B cell (primary cell): ENCODE measurements at regions not wholly inside any gene's neighbourhood (a gene's known extent, or its start where the extent isn't known, plus 50 kb on each side); places are given as distances from the start of the nearest gene placed in this dataset.

Experiments
- ATAC-seq: fragments of 200-7000 bp; cut with Tn5 transposase; one replicate; pipeline ENCODE4 v1.10.0; 2021; ENCODE audit warnings: low read depth, mild to moderate bottlenecking, moderate number of reproducible peaks, moderate library complexity
- CTCF ChIA-PET: fragments of 350-600 bp; sonication (Branson Sonifier 250); formaldehyde crosslinking; loops from one replicate; lab custom pipeline; 2021; ENCODE audit warnings: antibody characterized with exemption, inconsistent platforms; lab: Charles Lee
- POLR2A ChIA-PET: fragments of 350-600 bp; sonication (Branson Sonifier 250); formaldehyde crosslinking; loops from one replicate; lab custom pipeline; 2021; ENCODE audit warnings: antibody characterized with exemption; lab: Charles Lee
- DNase-seq: peaks from one replicate; pipeline ENCODE4 v3.0.0; 2013
- H2AFZ ChIP-seq: 2 replicates; pipeline ENCODE4 v1.6.1; 2012; ENCODE audit warnings: mild to moderate bottlenecking, low read depth, low read length; ENCODE audit not compliant: insufficient read depth, poor library complexity, severe bottlenecking
- H3K27ac ChIP-seq, 2 donors: 1 replicate in 1 of 2; 2 replicates in 1 of 2; pipeline ENCODE4 v1.5.1; 2012 to 2013; ENCODE audit warnings: low read length in 2 of 2, mild to moderate bottlenecking in 2 of 2, moderate library complexity in 1 of 2
- H3K27me3 ChIP-seq, 4 experiments: fragments of 200-600 bp in 1 of 4; sonication (generic) in 1 of 4; replicated peaks in 1 of 4; 1 replicate in 2 of 4; 2 replicates in 2 of 4; pipeline versions ENCODE4 v1.6.1 to v1.7.0; 2013 to 2016; ENCODE audit warnings: low read length in 3 of 4, mild to moderate bottlenecking in 2 of 4, mixed read lengths in 1 of 4, moderate library complexity in 1 of 4; ENCODE audit not compliant: insufficient read depth in 4 of 4, control insufficient read depth in 3 of 4; ENCODE audit errors: control extremely low read depth in 1 of 4
- H3K36me3 ChIP-seq, 2 experiments: replicated peaks in 1 of 2; 1 replicate in 1 of 2; 2 replicates in 1 of 2; pipeline versions ENCODE4 v1.6.1 to v1.7.1; 2013; ENCODE audit warnings: low read length in 1 of 2; ENCODE audit not compliant: insufficient read depth in 2 of 2, control insufficient read depth in 1 of 2; ENCODE audit errors: control extremely low read depth in 1 of 2, extremely low read depth in 1 of 2
- H3K4me1 ChIP-seq, 2 donors: fragments of 200-600 bp in 1 of 2; sonication (generic) in 1 of 2; 1 replicate in 1 of 2; 2 replicates in 1 of 2; pipeline versions ENCODE4 v1.5.1 to v1.6.1; 2013 to 2017; ENCODE audit warnings: low read length in 2 of 2; ENCODE audit not compliant: control insufficient read depth in 2 of 2, insufficient read depth in 2 of 2
- H3K4me2 ChIP-seq: replicated peaks from 2 replicates; pipeline ENCODE3; 2012; ENCODE audit warnings: mild to moderate bottlenecking, low read depth, low read length; ENCODE audit not compliant: poor library complexity, severe bottlenecking
- H3K4me3 ChIP-seq, 5 experiments: fragments of 200-600 bp in 1 of 5; sonication (generic) in 1 of 5; 1 replicate in 3 of 5; 2 replicates in 2 of 5; pipeline versions ENCODE4 v1.5.1 to v1.7.0; 2011 to 2016; ENCODE audit warnings: low read length in 4 of 5, mild to moderate bottlenecking in 4 of 5, low read depth in 2 of 5, control low read depth in 1 of 5, moderate library complexity in 1 of 5; ENCODE audit not compliant: insufficient read depth in 1 of 5; ENCODE audit errors: control extremely low read depth in 1 of 5, extremely low read depth in 1 of 5
- H3K79me2 ChIP-seq: fragments of 200-600 bp; sonication (generic); one replicate; pipeline ENCODE4 v1.6.0; 2016; ENCODE audit warnings: low read length; ENCODE audit not compliant: control insufficient read depth, insufficient read depth
- H3K9ac ChIP-seq: fragments of 200-600 bp; sonication (generic); 2 replicates; pipeline ENCODE4 v1.6.1; 2017; ENCODE audit warnings: mild to moderate bottlenecking, low read length, moderate library complexity
- H3K9me3 ChIP-seq, 3 donors: one replicate each; pipeline versions ENCODE4 v1.6.1 to v1.7.1; 2013; ENCODE audit warnings: low read length in 2 of 3; ENCODE audit not compliant: control insufficient read depth in 2 of 3, insufficient read depth in 1 of 3; ENCODE audit errors: control extremely low read depth in 1 of 3
- H4K20me1 ChIP-seq: 2 replicates; pipeline ENCODE4 v1.6.0; 2012; ENCODE audit warnings: mild to moderate bottlenecking, low read length; ENCODE audit not compliant: insufficient read depth, control insufficient read depth, poor library complexity, severe bottlenecking
- H3K27ac Mint-ChIP-seq: one replicate; pipeline ENCODE4 v1.8.0; 2021; ENCODE audit warnings: mixed read lengths
- H3K27me3 Mint-ChIP-seq: one replicate; pipeline ENCODE4 v1.8.0; 2021; ENCODE audit warnings: mixed read lengths
- H3K4me1 Mint-ChIP-seq: one replicate; pipeline ENCODE4 v1.8.0; 2021; ENCODE audit warnings: mixed read lengths
- H3K4me3 Mint-ChIP-seq: one replicate; pipeline ENCODE4 v1.8.0; 2021; ENCODE audit warnings: mixed read lengths
- H3K9me3 Mint-ChIP-seq: one replicate; pipeline ENCODE4 v1.8.0; 2022; ENCODE audit warnings: mixed read lengths; ENCODE audit not compliant: insufficient read depth
- EZH2 ChIP-seq: IDR thresholded peaks from 2 replicates; pipeline ENCODE4 v1.6.1; 2012; ENCODE audit warnings: borderline replicate concordance, low read depth, mild to moderate bottlenecking, moderate library complexity, low read length; ENCODE audit not compliant: insufficient read depth, poor library complexity, severe bottlenecking
- WGBS: methylation state at CpG from one replicate; pipeline ENCODE4 v1.1.5; 2013; ENCODE audit warnings: missing lambda C conversion rate; ENCODE audit not compliant: insufficient coverage; 5-methylcytosine and 5-hydroxymethylcytosine counted together
- intact Hi-C: fragments of 100-400 bp; cut with micrococcal nuclease; formaldehyde crosslinking; loops from one replicate; pipeline ENCODE4 v1.10.0; 2022
- TF ChIP-seq, protein P1 (sequence below): fragments of 200-600 bp; IDR thresholded peaks from one replicate; pipeline ENCODE4 v1.8.0; 2022; ENCODE audit warnings: antibody characterized with exemption, mild to moderate bottlenecking

DNA sequence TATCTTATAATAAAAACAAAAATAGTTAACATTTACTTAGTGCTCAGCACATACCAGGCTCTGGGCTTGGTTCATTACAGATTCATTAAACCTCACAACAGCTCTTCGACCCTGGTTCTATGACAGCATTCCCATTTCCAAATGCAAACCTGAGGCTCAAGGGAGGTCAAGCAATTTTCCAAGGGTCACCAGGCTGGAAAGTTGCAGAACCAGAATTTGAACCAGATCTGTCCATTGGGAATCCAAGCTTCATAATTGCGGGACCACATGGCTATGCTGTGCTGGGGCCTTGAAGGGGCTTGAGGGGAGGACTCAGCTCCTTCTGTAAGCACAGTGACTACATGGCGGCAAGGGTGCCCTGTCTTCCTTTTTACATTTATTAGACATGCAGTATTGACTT, 197.3 kb upstream of the LNX1 start:
- POLR2A ChIA-PET: no interaction called here
- no peaks in the 10 kb centered on the region for H3K9me3 Mint-ChIP-seq
- H3K27me3 Mint-ChIP-seq: peaks cover 27% of the 10 kb centered on the region
- WGBS: 95% methylated on average over 2 of the region's 3 CpGs
- no peaks in the 10 kb centered on the region for H3K36me3 ChIP-seq
- ATAC-seq (no peak), DNase-seq (no peak)
- H3K4me3 ChIP-seq: no peak overlapping the region
- no peaks in the 10 kb centered on the region for H4K20me1 ChIP-seq
- H2AFZ ChIP-seq: no peak overlapping the region
- H3K27ac Mint-ChIP-seq: no peak overlapping the region
- no peaks in the 10 kb centered on the region for H3K4me1 ChIP-seq
- peaks cover 0 to 1% (median 0%) of the 10 kb centered on the region in 3 donors for H3K9me3 ChIP-seq
- H3K79me2 ChIP-seq: no peaks in the 10 kb centered on the region
- no peak overlapping the region for H3K9ac ChIP-seq
- H3K27me3 ChIP-seq: no peaks in the 10 kb centered on the region
- intact Hi-C loops: no loop called here
- H3K4me1 Mint-ChIP-seq: no peaks in the 10 kb centered on the region
- TF ChIP-seq, protein P1, sequence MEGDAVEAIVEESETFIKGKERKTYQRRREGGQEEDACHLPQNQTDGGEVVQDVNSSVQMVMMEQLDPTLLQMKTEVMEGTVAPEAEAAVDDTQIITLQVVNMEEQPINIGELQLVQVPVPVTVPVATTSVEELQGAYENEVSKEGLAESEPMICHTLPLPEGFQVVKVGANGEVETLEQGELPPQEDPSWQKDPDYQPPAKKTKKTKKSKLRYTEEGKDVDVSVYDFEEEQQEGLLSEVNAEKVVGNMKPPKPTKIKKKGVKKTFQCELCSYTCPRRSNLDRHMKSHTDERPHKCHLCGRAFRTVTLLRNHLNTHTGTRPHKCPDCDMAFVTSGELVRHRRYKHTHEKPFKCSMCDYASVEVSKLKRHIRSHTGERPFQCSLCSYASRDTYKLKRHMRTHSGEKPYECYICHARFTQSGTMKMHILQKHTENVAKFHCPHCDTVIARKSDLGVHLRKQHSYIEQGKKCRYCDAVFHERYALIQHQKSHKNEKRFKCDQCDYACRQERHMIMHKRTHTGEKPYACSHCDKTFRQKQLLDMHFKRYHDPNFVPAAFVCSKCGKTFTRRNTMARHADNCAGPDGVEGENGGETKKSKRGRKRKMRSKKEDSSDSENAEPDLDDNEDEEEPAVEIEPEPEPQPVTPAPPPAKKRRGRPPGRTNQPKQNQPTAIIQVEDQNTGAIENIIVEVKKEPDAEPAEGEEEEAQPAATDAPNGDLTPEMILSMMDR: no peak
- no peak for TF ChIP-seq EZH2
- no peak overlapping the region for H3K4me2 ChIP-seq
- CTCF ChIA-PET: no interaction called here
- no peak overlapping the region for H3K4me3 Mint-ChIP-seq
- H3K27ac ChIP-seq: no peak overlapping the region

DNA sequence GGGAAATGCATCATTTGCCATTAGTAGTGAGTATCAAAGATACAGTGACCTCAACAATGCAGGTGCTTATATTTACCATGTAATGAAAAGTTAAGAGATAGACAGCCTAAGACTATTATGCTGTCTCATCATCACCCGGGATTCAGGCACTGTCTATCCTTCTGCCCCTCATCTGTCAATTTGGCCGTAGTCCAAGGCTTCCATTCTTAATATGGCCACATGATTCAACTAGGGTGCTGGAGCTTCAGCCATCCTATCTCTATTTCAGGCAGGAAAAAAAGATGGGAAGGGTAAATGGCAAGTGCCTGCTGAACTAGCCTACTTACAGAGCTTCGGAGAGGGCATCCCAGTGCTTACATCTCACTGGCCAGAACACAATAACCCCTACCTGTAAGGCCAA, 196.7 kb upstream of the LNX1 start:
- Histone ChIP-seq H3K4me3 (no peak overlapping the region), H3K9me3 (peaks cover 0 to 3% (median 0%) of the 10 kb centered on the region in 3 donors), H3K27ac (no peak overlapping the region), H3K27me3 (no peaks in the 10 kb centered on the region), H3K79me2 (no peaks in the 10 kb centered on the region), H4K20me1 (no peaks in the 10 kb centered on the region), H3K36me3 (no peaks in the 10 kb centered on the region), H2AFZ (no peak overlapping the region), H3K4me1 (no peaks in the 10 kb centered on the region), H3K4me2 (no peak overlapping the region), H3K9ac (no peak overlapping the region)
- intact Hi-C loops: no loop called here
- no peak overlapping the region for H3K4me3 Mint-ChIP-seq
- CTCF ChIA-PET: no interaction called here
- H3K27me3 Mint-ChIP-seq: peaks cover 29% of the 10 kb centered on the region
- no peaks in the 10 kb centered on the region for H3K9me3 Mint-ChIP-seq
- WGBS: no CpG with 5 or more reads among the region's 3 CpGs
- no peaks in the 10 kb centered on the region for H3K4me1 Mint-ChIP-seq
- POLR2A ChIA-PET: no interaction called here
- ATAC-seq (no peak), DNase-seq (no peak)
- H3K27ac Mint-ChIP-seq: no peak overlapping the region
- no peak for TF ChIP-seq EZH2
- TF ChIP-seq, protein P1: no peak
